Transverse colon (tissue), 4 donors: ENCODE measurements at regions not wholly inside any gene's neighbourhood (a gene's known extent, or its start where the extent isn't known, plus 50 kb on each side); places are given as distances from the start of the nearest gene placed in this dataset.

ENCODE experiments used
- DNase-seq: peaks from one replicate; pipeline ENCODE4 v3.0.0-alpha.2; 2019
- H3K27ac ChIP-seq, 4 donors: fragments of 200-600 bp; sonication (generic); 2 replicates each; pipeline ENCODE4 v1.5.1; 2016 to 2018; ENCODE audit warnings: inconsistent platforms in 4 of 4
- H3K27me3 ChIP-seq: fragments of 200-600 bp; sonication (generic); 2 replicates; pipeline ENCODE4 v1.5.1; 2017; ENCODE audit warnings: inconsistent platforms
- H3K36me3 ChIP-seq, 4 donors: fragments of 200-600 bp; sonication (generic); 2 replicates each; pipeline ENCODE4 v1.5.1; 2017 to 2019; ENCODE audit warnings: inconsistent platforms in 4 of 4
- H3K4me1 ChIP-seq, 4 donors: fragments of 200-600 bp; sonication (generic); 2 replicates each; pipeline ENCODE4 v1.5.1; 2017 to 2020; ENCODE audit warnings: inconsistent platforms in 4 of 4
- H3K4me3 ChIP-seq, 4 donors: fragments of 200-600 bp; sonication (generic); 1 replicate in 1 of 4; 2 replicates in 3 of 4; pipeline versions ENCODE4 v1.5.1 to v1.6.1; 2017 to 2019; ENCODE audit warnings: inconsistent platforms in 4 of 4
- H3K9me3 ChIP-seq, 2 donors: fragments of 200-600 bp; sonication (generic); 2 replicates each; pipeline ENCODE4 v1.5.1; 2017 to 2019; ENCODE audit warnings: inconsistent platforms in 2 of 2
- CTCF ChIP-seq, 5 experiments: fragments of 200-600 bp in 3 of 5; fragments of 450-650 bp in 2 of 5; sonication (generic) in 3 of 5; IDR thresholded peaks; 1 replicate in 2 of 5; 2 replicates in 3 of 5; pipeline ENCODE4 v1.5.1; 2016 to 2017; ENCODE audit warnings: antibody characterized with exemption in 5 of 5, inconsistent platforms in 3 of 5, mild to moderate bottlenecking in 2 of 5, moderate library complexity in 1 of 5
- EP300 ChIP-seq: sonication (generic); formaldehyde crosslinking; IDR thresholded peaks from one replicate; pipeline ENCODE4 v1.6.1; 2017; ENCODE audit warnings: antibody characterized with exemption, low read depth
- POLR2A ChIP-seq: fragments of 450-650 bp; IDR thresholded peaks from one replicate; pipeline ENCODE4 v1.6.1; 2016; ENCODE audit warnings: antibody characterized with exemption, mild to moderate bottlenecking, moderate library complexity
- POLR2AphosphoS5 ChIP-seq, 3 donors: sonication (generic); formaldehyde crosslinking; IDR thresholded peaks; one replicate each; pipeline ENCODE4 v1.6.1; 2016; ENCODE audit warnings: antibody characterized with exemption in 3 of 3
- WGBS, 2 donors: methylation state at CpG; one replicate each; pipeline ENCODE4 v1.1.5; 2018; ENCODE audit warnings: low coverage in 1 of 2; 5-methylcytosine and 5-hydroxymethylcytosine counted together
- in situ Hi-C, 4 donors: fragments of 200-750 bp; cut with MboI; loops; one replicate each; pipeline versions ENCODE4 v1.15.0 to v1.15.1; 2017; ENCODE audit warnings: low sequenced_read_pairs in 3 of 4, low pct_ligation_motif_present in 1 of 4, low pct_unique_long_range_greater_than_20kb in 1 of 4
- intact Hi-C: fragments of 100-400 bp; cut with DNase I; formaldehyde crosslinking; loops from one replicate; pipeline ENCODE4 v1.15.1; 2023; ENCODE audit warnings: low total_unique reads

- no peak overlapping the region for H3K4me3 ChIP-seq
- TF ChIP-seq CTCF (IDR thresholded peaks at IDR 0.05) (no peak), POLR2AphosphoS5 (IDR thresholded peaks at IDR 0.05) (no peak), POLR2A (no peak), EP300 (no peak)
- H3K36me3 ChIP-seq, result no peaks in the 10 kb centered on the region
- WGBS, 2 donors, result 49 to 64% methylated on average over 4 to 5 of the region's 5 CpGs
- DNase-seq, result no peak
- in situ Hi-C loops (loop anchor here in 3 of 4 donors (10.0 to 25.0 kb wide), 4 partner anchors 118 to 918 kb away; partner anchors contain the start of genes BLZF1 (in 1 of the 3), NME7 (in 1 of the 3) and XCL1 (in 1 of the 3)), intact Hi-C loops (loop anchor here (10.0 kb wide), 1 partner anchor 121 kb away; no protein-coding TSS in a partner anchor)
- H3K9me3 ChIP-seq, result no peaks in the 10 kb centered on the region
- H3K4me1 ChIP-seq, result peaks cover 0 to 9% (median 7%) of the 10 kb centered on the region in 4 donors
- no peak overlapping the region for H3K27ac ChIP-seq
- no peaks in the 10 kb centered on the region for H3K27me3 ChIP-seq
Measured at GRCh38 chr1:168443899-168444298, 99.9 kb downstream of the XCL2 start.

GRCh38 chr1:168443356-168443755, 100.4 kb downstream of the XCL2 start:
- intact Hi-C loops, result loop anchor here (10.0 kb wide), 1 partner anchor 121 kb away; no protein-coding TSS in a partner anchor
- H3K36me3 ChIP-seq, result no peaks in the 10 kb centered on the region
- TF ChIP-seq CTCF (IDR thresholded peaks at IDR 0.05) (no peak), POLR2AphosphoS5 (IDR thresholded peaks at IDR 0.05) (no peak), EP300 (no peak), POLR2A (no peak)
- in situ Hi-C loops, result loop anchor here in 3 of 4 donors (10.0 to 25.0 kb wide), 4 partner anchors 119 to 919 kb away; partner anchors contain the start of genes BLZF1 (in 1 of the 3), NME7 (in 1 of the 3) and XCL1 (in 1 of the 3)
- peaks cover 0 to 9% (median 7%) of the 10 kb centered on the region in 4 donors for H3K4me1 ChIP-seq
- H3K4me3 ChIP-seq, result no peak overlapping the region
- no peaks in the 10 kb centered on the region for H3K9me3 ChIP-seq
- WGBS, 2 donors, result 95 to 98% methylated on average over 2 to 3 of the region's 3 CpGs
- no peak overlapping the region for H3K27ac ChIP-seq
- H3K27me3 ChIP-seq, result no peaks in the 10 kb centered on the region
- DNase-seq, result no peak

- intact Hi-C loops, result loop anchor here (10.0 kb wide), 1 partner anchor 122 kb away; no protein-coding TSS in a partner anchor
- peaks cover 0 to 9% (median 7%) of the 10 kb centered on the region in 4 donors for H3K4me1 ChIP-seq
- WGBS, 2 donors, result 92% methylated on average over 2 of the region's 2 CpGs
Measured at GRCh38 chr1:168442931-168443330, 100.9 kb downstream of the XCL2 start.

More at GRCh38 chr1:168442931-168443330, 100.9 kb downstream of the XCL2 start:
- Histone ChIP-seq H3K27me3 (no peaks in the 10 kb centered on the region), H3K4me3 (no peak overlapping the region), H3K9me3 (no peaks in the 10 kb centered on the region), H3K36me3 (no peaks in the 10 kb centered on the region), H3K27ac (no peak overlapping the region)
- in situ Hi-C loops, result loop anchor here in 3 of 4 donors (10.0 to 25.0 kb wide), 4 partner anchors 119 to 919 kb away; partner anchors contain the start of genes BLZF1 (in 1 of the 3), NME7 (in 1 of the 3) and XCL1 (in 1 of the 3)
- TF ChIP-seq CTCF (IDR thresholded peaks at IDR 0.05), result no peak
- TF ChIP-seq POLR2A, result no peak
- no peak for TF ChIP-seq POLR2AphosphoS5 (IDR thresholded peaks at IDR 0.05)
- no peak for TF ChIP-seq EP300
- no peak for DNase-seq
